IMR-90 (cell line): ENCODE measurements at regions not wholly inside any gene's neighbourhood (a gene's known extent, or its start where the extent isn't known, plus 50 kb on each side); places are given as distances from the start of the nearest gene placed in this dataset.

ENCODE experiments used
- ATAC-seq: fragments of 200-7000 bp; cut with Tn5 transposase; 2 replicates; pipeline ENCODE4 v1.9.1; 2020; ENCODE audit warnings: low read depth, mild to moderate bottlenecking, moderate library complexity
- BruUV-seq: library from RNA; stranded (reverse); fragments of 400-500 nt; replicated peaks from 2 replicates; lab custom pipeline; 2021; lab: Mats Ljungman, UMichigan
- CTCF ChIA-PET: fragments of 300-600 bp; formaldehyde crosslinking; extraction: SDS; loops from one replicate; lab custom pipeline; 2021; ENCODE audit warnings: antibody characterized with exemption; lab: Yijun Ruan, JAX
- POLR2A ChIA-PET: fragments of 300-600 bp; sonication (Branson Sonifier 250); formaldehyde crosslinking; loops from one replicate; lab custom pipeline; 2022; ENCODE audit warnings: antibody characterized with exemption; ENCODE audit not compliant: unreplicated experiment; lab: Charles Lee
- DNase-seq: peaks from one replicate; pipeline ENCODE4 v3.0.0; 2013
- H2AFZ ChIP-seq: replicated peaks from 2 replicates; pipeline ENCODE3; 2013; ENCODE audit warnings: low read length, mild to moderate bottlenecking; ENCODE audit not compliant: poor library complexity
- H2AK5ac ChIP-seq: 2 replicates; pipeline ENCODE4 v1.6.1; 2013; ENCODE audit warnings: low read depth, low read length, inconsistent platforms
- H2AK9ac ChIP-seq: replicated peaks from 2 replicates; pipeline ENCODE3; 2013; ENCODE audit warnings: mild to moderate bottlenecking, low read depth, low read length, moderate library complexity; ENCODE audit not compliant: poor library complexity
- H2BK120ac ChIP-seq: 2 replicates; pipeline ENCODE4 v1.6.1; 2013; ENCODE audit warnings: low read depth, low read length, inconsistent platforms
- H2BK15ac ChIP-seq: 3 replicates; pipeline ENCODE4 v1.6.1; 2013; ENCODE audit warnings: low read depth, low read length, inconsistent platforms
- H2BK20ac ChIP-seq: 2 replicates; pipeline ENCODE4 v1.6.1; 2013; ENCODE audit warnings: low read depth, mild to moderate bottlenecking, inconsistent platforms, low read length, moderate library complexity
- H2BK5ac ChIP-seq: 2 replicates; pipeline ENCODE4 v1.6.1; 2013; ENCODE audit warnings: mild to moderate bottlenecking, low read depth, low read length, inconsistent platforms; ENCODE audit not compliant: poor library complexity, severe bottlenecking
- H3K14ac ChIP-seq: replicated peaks from 2 replicates; pipeline ENCODE4 v1.6.1; 2013; ENCODE audit warnings: low read depth, low read length, inconsistent platforms
- H3K18ac ChIP-seq: 2 replicates; pipeline ENCODE4 v1.6.1; 2013; ENCODE audit warnings: low read depth, low read length, control low read depth
- H3K23ac ChIP-seq: 2 replicates; pipeline ENCODE4 v1.6.1; 2013; ENCODE audit warnings: low read depth, low read length, inconsistent platforms
- H3K27ac ChIP-seq: 2 replicates; pipeline ENCODE4 v1.5.1; 2013; ENCODE audit warnings: mild to moderate bottlenecking, control low read depth, low read length; ENCODE audit not compliant: insufficient read depth
- H3K27me3 ChIP-seq: 2 replicates; pipeline ENCODE4 v1.6.1; 2013; ENCODE audit warnings: low read length; ENCODE audit not compliant: control insufficient read depth, insufficient read depth
- H3K36me3 ChIP-seq: 2 replicates; pipeline ENCODE4 v1.6.1; 2013; ENCODE audit warnings: low read length, mixed read lengths; ENCODE audit not compliant: control insufficient read depth, insufficient read depth
- H3K4ac ChIP-seq: 2 replicates; pipeline ENCODE4 v1.6.1; 2013; ENCODE audit warnings: low read depth, low read length, inconsistent platforms
- H3K4me1 ChIP-seq: 2 replicates; pipeline ENCODE4 v1.6.1; 2013; ENCODE audit warnings: low read length, mixed read lengths; ENCODE audit not compliant: control insufficient read depth, insufficient read depth
- H3K4me2 ChIP-seq: 2 replicates; pipeline ENCODE4 v1.6.1; 2013; ENCODE audit warnings: low read depth, mild to moderate bottlenecking, control low read depth, low read length, moderate library complexity
- H3K4me3 ChIP-seq: 2 replicates; pipeline ENCODE4 v1.5.1; 2013; ENCODE audit warnings: low read depth, mild to moderate bottlenecking, control low read depth, low read length, moderate library complexity; ENCODE audit not compliant: insufficient read depth
- H3K56ac ChIP-seq: 2 replicates; pipeline ENCODE4 v1.6.1; 2013; ENCODE audit warnings: low read length, inconsistent platforms; ENCODE audit not compliant: insufficient read depth; ENCODE audit errors: extremely low read depth
- H3K79me1 ChIP-seq, 2 experiments: 2 replicates each; pipeline ENCODE4 v1.6.1; 2013; ENCODE audit warnings: low read length in 2 of 2, inconsistent platforms in 1 of 2, low read depth in 1 of 2
- H3K9ac ChIP-seq: 2 replicates; pipeline ENCODE4 v1.6.1; 2013; ENCODE audit warnings: low read depth, low read length, control low read depth
- H3K9me1 ChIP-seq: 2 replicates; pipeline ENCODE4 v1.6.1; 2013; ENCODE audit warnings: low read length, inconsistent platforms; ENCODE audit not compliant: insufficient read depth
- H3K9me3 ChIP-seq: 2 replicates; pipeline ENCODE4 v1.6.1; 2013; ENCODE audit warnings: low read length; ENCODE audit not compliant: control insufficient read depth, insufficient read depth
- H4K20me1 ChIP-seq: 2 replicates; pipeline ENCODE4 v1.6.1; 2013; ENCODE audit warnings: low read length, inconsistent platforms; ENCODE audit not compliant: insufficient read depth
- H4K5ac ChIP-seq: 2 replicates; pipeline ENCODE4 v1.6.1; 2013; ENCODE audit warnings: mild to moderate bottlenecking, low read depth, low read length, control low read depth
- H4K8ac ChIP-seq, 2 experiments: 2 replicates each; pipeline ENCODE4 v1.6.1; 2013; ENCODE audit warnings: low read depth in 2 of 2, low read length in 2 of 2, control low read depth in 1 of 2, inconsistent platforms in 1 of 2
- H4K91ac ChIP-seq: 2 replicates; pipeline ENCODE4 v1.6.1; 2013; ENCODE audit warnings: low read depth, low read length, inconsistent platforms; ENCODE audit not compliant: insufficient read depth
- BHLHE40 ChIP-seq: fragments of 150-350 bp; IDR thresholded peaks from 2 replicates; pipeline ENCODE4 v1.6.1; 2016; ENCODE audit warnings: mild to moderate bottlenecking, low read depth, low read length
- CEBPB ChIP-seq: IDR thresholded peaks from 2 replicates; pipeline ENCODE4 v1.6.1; 2012; ENCODE audit warnings: low read depth, low read length, improper control_type of control experiment
- CHD1 ChIP-seq: IDR thresholded peaks from 2 replicates; pipeline ENCODE4 v1.6.1; 2012; ENCODE audit warnings: low read depth, low read length, improper control_type of control experiment
- CTCF ChIP-seq: conservative IDR thresholded peaks from 2 replicates; pipeline ENCODE4 v1.5.1; 2012; ENCODE audit warnings: mild to moderate bottlenecking, low read depth, low read length, improper control_type of control experiment
- ELK1 ChIP-seq: fragments of 150-350 bp; IDR thresholded peaks from 2 replicates; pipeline ENCODE4 v1.6.1; 2016; ENCODE audit warnings: low read depth, mild to moderate bottlenecking, low read length, moderate library complexity, borderline replicate concordance
- FOS ChIP-seq: fragments of 150-350 bp; IDR thresholded peaks from 2 replicates; pipeline ENCODE4 v1.6.1; 2016; ENCODE audit warnings: low read depth, low read length
- MAFK ChIP-seq: IDR thresholded peaks from 2 replicates; pipeline ENCODE4 v1.6.1; 2012; ENCODE audit warnings: low read depth, low read length, improper control_type of control experiment
- MAZ ChIP-seq: IDR thresholded peaks from 2 replicates; pipeline ENCODE4 v1.6.1; 2012; ENCODE audit warnings: low read depth, mild to moderate bottlenecking, low read length, improper control_type of control experiment, moderate library complexity, borderline replicate concordance
- MXI1 ChIP-seq: IDR thresholded peaks from 2 replicates; pipeline ENCODE4 v1.6.1; 2012; ENCODE audit warnings: low read depth, mild to moderate bottlenecking, low read length, moderate library complexity, borderline replicate concordance
- NFE2L2 ChIP-seq: fragments of 150-350 bp; IDR thresholded peaks from 2 replicates; pipeline ENCODE4 v1.6.1; 2016; ENCODE audit warnings: low read depth, mild to moderate bottlenecking, low read length
- POLR2A ChIP-seq: IDR thresholded peaks from 2 replicates; pipeline ENCODE4 v1.6.1; 2012; ENCODE audit warnings: mild to moderate bottlenecking, low read depth, low read length
- RAD21 ChIP-seq: IDR thresholded peaks from 2 replicates; pipeline ENCODE4 v1.6.1; 2012; ENCODE audit warnings: low read length, improper control_type of control experiment
- RCOR1 ChIP-seq: IDR thresholded peaks from 2 replicates; pipeline ENCODE4 v1.6.1; 2012; ENCODE audit warnings: mild to moderate bottlenecking, low read length, improper control_type of control experiment; ENCODE audit not compliant: insufficient replicate concordance
- RFX5 ChIP-seq: IDR thresholded peaks from 2 replicates; pipeline ENCODE4 v1.8.0; 2012; ENCODE audit warnings: low read depth, mild to moderate bottlenecking, low read length, moderate library complexity
- SMC3 ChIP-seq: fragments of 150-350 bp; IDR thresholded peaks from 2 replicates; pipeline ENCODE4 v1.6.1; 2016; ENCODE audit warnings: low read depth, mild to moderate bottlenecking, antibody characterized with exemption, low read length, moderate library complexity
- USF2 ChIP-seq: fragments of 150-350 bp; IDR thresholded peaks from 2 replicates; pipeline ENCODE4 v1.6.1; 2017; ENCODE audit warnings: mild to moderate bottlenecking, antibody characterized with exemption, low read length, low read depth
- WGBS, 2 experiments: methylation state at CpG; one replicate each; pipeline versions ENCODE4 v1.1.5 to v1.1.7; 2013; ENCODE audit warnings: missing lambda C conversion rate in 2 of 2; ENCODE audit not compliant: insufficient read length in 1 of 2; ENCODE audit errors: extremely low coverage in 2 of 2; 5-methylcytosine and 5-hydroxymethylcytosine counted together
- dilution Hi-C: fragments of 300-500 bp; cut with HindIII; formaldehyde crosslinking; loops from one replicate; pipeline ENCODE4 v1.14.3; 2018; ENCODE audit warnings: low sequenced_read_pairs; ENCODE audit not compliant: unreplicated experiment
- in situ Hi-C: fragments of 300-500 bp; cut with MboI; formaldehyde crosslinking; loops from 3 replicates; pipeline ENCODE4 v1.14.3; 2019; ENCODE audit warnings: low sequenced_read_pairs, inconsistent platforms, mixed read lengths
- intact Hi-C: fragments of 100-400 bp; cut with micrococcal nuclease; formaldehyde crosslinking; loops from 2 replicates; pipeline ENCODE4 v1.10.0; 2022

- Histone ChIP-seq H2BK15ac (no peak overlapping the region), H3K36me3 (no peaks in the 10 kb centered on the region), H3K27me3 (peaks cover 3% of the 10 kb centered on the region), H3K27ac (no peak overlapping the region), H3K4ac (no peak overlapping the region), H3K18ac (no peak overlapping the region), H2AK5ac (no peak overlapping the region), H4K5ac (no peak overlapping the region), H2BK120ac (no peak overlapping the region), H3K4me1 (no peaks in the 10 kb centered on the region), H3K9me1 (no peaks in the 10 kb centered on the region), H3K56ac (no peak overlapping the region), H3K23ac (no peak overlapping the region), H3K14ac (no peak overlapping the region), H3K79me1 (no peaks in the 10 kb centered on the region), H2BK5ac (no peak overlapping the region), H3K4me3 (no peak overlapping the region), H4K91ac (no peak overlapping the region), H4K8ac (no peak overlapping the region), H3K4me2 (no peak overlapping the region), H2BK20ac (no peak overlapping the region), H4K20me1 (no peaks in the 10 kb centered on the region), H2AFZ (no peak overlapping the region), H2AK9ac (no peak overlapping the region), H3K9me3 (no peaks in the 10 kb centered on the region), H3K9ac (no peak overlapping the region)
- no peak for DNase-seq
- CTCF ChIA-PET, result no interaction called here
- ATAC-seq, result no peak
- POLR2A ChIA-PET, result no interaction called here
- BruUV-seq, result no TSS peak
- in situ Hi-C loops (no loop called here), dilution Hi-C loops (no loop called here), intact Hi-C loops (no loop called here)
- no CpG with 5 or more reads among the region's 2 CpGs for WGBS, 2 experiments
- no peak for TF ChIP-seq FOS
- TF ChIP-seq CHD1, result no peak
- TF ChIP-seq NFE2L2, result no peak
- no peak for TF ChIP-seq RCOR1
- no peak for TF ChIP-seq MAFK
- TF ChIP-seq RFX5, result no peak
- TF ChIP-seq SMC3, result no peak
- no peak for TF ChIP-seq CEBPB
- no peak for TF ChIP-seq MAZ
- no peak for TF ChIP-seq RAD21
- TF ChIP-seq USF2, result no peak
- TF ChIP-seq MXI1, result no peak
- TF ChIP-seq BHLHE40, result no peak
- TF ChIP-seq CTCF, result no peak
- no peak for TF ChIP-seq POLR2A
- no peak for TF ChIP-seq ELK1
These were observed 359.7 kb downstream of the CDH11 start for GRCh38 chr16:64762211-64762610.
